ENCODE measurements at regions not wholly inside any gene's neighbourhood (a gene's known extent, or its start where the extent isn't known, plus 50 kb on each side); places are given as distances from the start of the nearest gene placed in this dataset.

DNA sequence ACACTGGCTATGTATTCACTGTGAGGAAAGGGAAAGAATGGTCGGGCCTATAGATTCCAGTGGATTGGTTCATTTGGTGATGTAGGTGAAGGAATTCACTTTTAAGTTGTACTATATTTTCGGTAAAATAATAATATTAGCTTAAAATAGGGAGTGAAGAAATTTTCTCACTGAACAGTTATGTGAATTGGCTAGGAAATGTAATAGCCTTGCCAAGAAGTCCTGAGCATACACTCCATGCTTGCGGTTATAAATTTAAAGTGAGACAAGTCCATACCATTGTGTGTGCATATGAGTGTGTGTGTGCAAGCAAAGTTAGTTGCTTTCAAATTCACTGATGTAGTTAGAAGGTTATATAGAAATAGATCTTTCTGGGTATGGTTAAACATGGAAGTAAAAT is 1651.0 kb downstream of the NCAM2 start:
- ChIA-PET SMC1A (ENCODE audit: uncharacterized antibody, unreplicated experiment) (no interaction called here), POLR2A (no interaction called here), RAD21 (ENCODE audit: unreplicated experiment) (no interaction called here), CTCF (no interaction called here)
- Histone ChIP-seq H3K27me3 (replicated peaks in 1 of 2; ENCODE audit: control insufficient read depth in 2 of 2, insufficient read depth in 2 of 2, low read length in 1 of 2) (no peaks in the 10 kb centered on the region), H3K79me2 (ENCODE audit: control insufficient read depth, insufficient read depth, low read length) (no peaks in the 10 kb centered on the region), H2AFZ (ENCODE audit: control insufficient read depth, low read depth, low read length) (no peak overlapping the region), H3K36me3 (ENCODE audit: control insufficient read depth in 2 of 2, insufficient read depth in 2 of 2, low read length in 1 of 2) (no peaks in the 10 kb centered on the region), H3K27ac (ENCODE audit: control insufficient read depth, insufficient read depth) (no peak overlapping the region), H3K9ac (ENCODE audit: control insufficient read depth, insufficient read depth, low read length) (no peak overlapping the region), H3K4me2 (ENCODE audit: control insufficient read depth, insufficient read depth) (no peak overlapping the region), H4K20me1 (ENCODE audit: control insufficient read depth, insufficient read depth) (no peaks in the 10 kb centered on the region), H3K4me3 (no peak overlapping the region), H3K4me1 (ENCODE audit: control insufficient read depth, insufficient read depth, low read length) (no peaks in the 10 kb centered on the region), H3K9me3 (replicated peaks; ENCODE audit: control insufficient read depth, insufficient read depth, low read length) (no peaks in the 10 kb centered on the region)
- no peak for DNase-seq (ENCODE audit: low read depth, low spot score)
- in situ Hi-C loops (cut with MboI) (no loop called here), intact Hi-C loops (cut with micrococcal nuclease; ENCODE audit: unreplicated experiment) (no loop called here)
- ATAC-seq, result no peak
- TF ChIP-seq RCOR1 (conservative IDR thresholded peaks at IDR 0.05; ENCODE audit: low read depth, low read length), result no peak
- no peak for TF ChIP-seq SP1 (IDR thresholded peaks at IDR 0.05; ENCODE audit: low read depth, low read length)
- TF ChIP-seq MYB (IDR thresholded peaks at IDR 0.05; ENCODE audit: borderline replicate concordance, low read depth, low read length), result no peak
- no peak for TF ChIP-seq TCF7 (IDR thresholded peaks at IDR 0.05; ENCODE audit: borderline replicate concordance)
- no peak for TF ChIP-seq POLR2AphosphoS5 (IDR thresholded peaks at IDR 0.05; ENCODE audit: low read length)
- TF ChIP-seq TCF12 (IDR thresholded peaks at IDR 0.05; ENCODE audit: low read depth, low read length), result no peak
- TF ChIP-seq FOS (IDR thresholded peaks at IDR 0.05; ENCODE audit: borderline replicate concordance, extremely low read depth, insufficient read length), result no peak
- no peak for TF ChIP-seq SIX5 (IDR thresholded peaks at IDR 0.05; ENCODE audit: low read depth, low read length, severe bottlenecking)
- TF ChIP-seq ETV6 (conservative IDR thresholded peaks at IDR 0.05 in 1 of 2, IDR thresholded peaks at IDR 0.05 in 1 of 2; ENCODE audit: borderline replicate concordance in 1 of 2, low read depth in 1 of 2), result no peak
- TF ChIP-seq FOXK2 (IDR thresholded peaks at IDR 0.05), result no peak
- no peak for TF ChIP-seq NFXL1 (IDR thresholded peaks at IDR 0.05; ENCODE audit: borderline replicate concordance)
- no peak for TF ChIP-seq GABPA (IDR thresholded peaks at IDR 0.05; ENCODE audit: low read depth)
- TF ChIP-seq, protein P1, sequence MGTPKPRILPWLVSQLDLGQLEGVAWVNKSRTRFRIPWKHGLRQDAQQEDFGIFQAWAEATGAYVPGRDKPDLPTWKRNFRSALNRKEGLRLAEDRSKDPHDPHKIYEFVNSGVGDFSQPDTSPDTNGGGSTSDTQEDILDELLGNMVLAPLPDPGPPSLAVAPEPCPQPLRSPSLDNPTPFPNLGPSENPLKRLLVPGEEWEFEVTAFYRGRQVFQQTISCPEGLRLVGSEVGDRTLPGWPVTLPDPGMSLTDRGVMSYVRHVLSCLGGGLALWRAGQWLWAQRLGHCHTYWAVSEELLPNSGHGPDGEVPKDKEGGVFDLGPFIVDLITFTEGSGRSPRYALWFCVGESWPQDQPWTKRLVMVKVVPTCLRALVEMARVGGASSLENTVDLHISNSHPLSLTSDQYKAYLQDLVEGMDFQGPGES (IDR thresholded peaks at IDR 0.05), result no peak
- TF ChIP-seq POLR2AphosphoS2 (IDR thresholded peaks at IDR 0.05; ENCODE audit: low read depth, low read length), result no peak
- TF ChIP-seq, protein P2, sequence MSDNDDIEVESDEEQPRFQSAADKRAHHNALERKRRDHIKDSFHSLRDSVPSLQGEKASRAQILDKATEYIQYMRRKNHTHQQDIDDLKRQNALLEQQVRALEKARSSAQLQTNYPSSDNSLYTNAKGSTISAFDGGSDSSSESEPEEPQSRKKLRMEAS (IDR thresholded peaks at IDR 0.05; ENCODE audit: low read depth, low read length), result no peak
- no peak for TF ChIP-seq NRF1 (conservative IDR thresholded peaks at IDR 0.05; ENCODE audit: low read depth, low read length)
- no peak for TF ChIP-seq KDM1A (IDR thresholded peaks at IDR 0.05; ENCODE audit: borderline replicate concordance)
- no peak for TF ChIP-seq IKZF1 (conservative IDR thresholded peaks at IDR 0.05)
- TF ChIP-seq, protein P3, sequence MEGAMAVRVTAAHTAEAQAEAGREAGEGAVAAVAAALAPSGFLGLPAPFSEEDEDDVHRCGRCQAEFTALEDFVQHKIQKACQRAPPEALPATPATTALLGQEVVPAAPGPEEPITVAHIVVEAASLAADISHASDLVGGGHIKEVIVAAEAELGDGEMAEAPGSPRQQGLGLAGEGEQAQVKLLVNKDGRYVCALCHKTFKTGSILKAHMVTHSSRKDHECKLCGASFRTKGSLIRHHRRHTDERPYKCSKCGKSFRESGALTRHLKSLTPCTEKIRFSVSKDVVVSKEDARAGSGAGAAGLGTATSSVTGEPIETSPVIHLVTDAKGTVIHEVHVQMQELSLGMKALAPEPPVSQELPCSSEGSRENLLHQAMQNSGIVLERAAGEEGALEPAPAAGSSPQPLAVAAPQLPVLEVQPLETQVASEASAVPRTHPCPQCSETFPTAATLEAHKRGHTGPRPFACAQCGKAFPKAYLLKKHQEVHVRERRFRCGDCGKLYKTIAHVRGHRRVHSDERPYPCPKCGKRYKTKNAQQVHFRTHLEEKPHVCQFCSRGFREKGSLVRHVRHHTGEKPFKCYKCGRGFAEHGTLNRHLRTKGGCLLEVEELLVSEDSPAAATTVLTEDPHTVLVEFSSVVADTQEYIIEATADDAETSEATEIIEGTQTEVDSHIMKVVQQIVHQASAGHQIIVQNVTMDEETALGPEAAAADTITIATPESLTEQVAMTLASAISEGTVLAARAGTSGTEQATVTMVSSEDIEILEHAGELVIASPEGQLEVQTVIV (IDR thresholded peaks at IDR 0.05; ENCODE audit: borderline replicate concordance, partially characterized antibody), result no peak
- TF ChIP-seq ZBED1 (IDR thresholded peaks at IDR 0.05; ENCODE audit: borderline replicate concordance), result no peak
- 30% methylated on average over 3 of the region's 3 CpGs for WGBS (ENCODE audit: insufficient coverage, insufficient replicate concordance, low lambda C conversion rate, missing lambda C conversion rate)
- no peak for FAIRE-seq
- no TSS peak for BruUV-seq (replicated peaks)
